CD14-positive monocyte (primary cell): ENCODE measurements at regions not wholly inside any gene's neighbourhood (a gene's known extent, or its start where the extent isn't known, plus 50 kb on each side); places are given as distances from the start of the nearest gene placed in this dataset.
"Not testable (repeated sequence)": the region's sequence is repeated elsewhere in the genome, so short reads cannot be mapped to it uniquely, and the experiment has no call there.

Source experiments
- DNase-seq, 3 donors: peaks; one replicate each; pipeline ENCODE4 v3.0.0-alpha.2; 2011 to 2022
- H2AFZ ChIP-seq: 2 replicates; pipeline ENCODE4 v1.6.0; 2012; ENCODE audit warnings: mild to moderate bottlenecking, low read depth, low read length, inconsistent platforms; ENCODE audit not compliant: insufficient read depth, poor library complexity, severe bottlenecking
- H3K27ac ChIP-seq, 2 donors: 1 replicate in 1 of 2; 2 replicates in 1 of 2; pipeline ENCODE4 v1.5.1; 2012 to 2013; ENCODE audit warnings: low read length in 2 of 2, control low read depth in 1 of 2, inconsistent platforms in 1 of 2, low read depth in 1 of 2, mild to moderate bottlenecking in 1 of 2
- H3K27me3 ChIP-seq, 2 donors: one replicate each; pipeline versions ENCODE4 v1.6.0 to v1.6.1; 2011 to 2013; ENCODE audit warnings: low read length in 2 of 2; ENCODE audit not compliant: control insufficient read depth in 2 of 2, insufficient read depth in 2 of 2
- H3K36me3 ChIP-seq, 2 donors: replicated peaks in 1 of 2; 1 replicate in 1 of 2; 2 replicates in 1 of 2; pipeline versions ENCODE4 v1.5.1 to v1.6.1; 2012 to 2013; ENCODE audit warnings: low read length in 2 of 2, control low read depth in 1 of 2, inconsistent platforms in 1 of 2, mild to moderate bottlenecking in 1 of 2; ENCODE audit not compliant: insufficient read depth in 2 of 2, control insufficient read depth in 1 of 2
- H3K4me1 ChIP-seq, 2 donors: 1 replicate in 1 of 2; 2 replicates in 1 of 2; pipeline versions ENCODE4 v1.5.1 to v1.6.1; 2012 to 2013; ENCODE audit warnings: low read length in 2 of 2, control low read depth in 1 of 2, inconsistent platforms in 1 of 2, mild to moderate bottlenecking in 1 of 2, moderate library complexity in 1 of 2; ENCODE audit not compliant: insufficient read depth in 2 of 2, control insufficient read depth in 1 of 2
- H3K4me2 ChIP-seq: replicated peaks from 2 replicates; pipeline ENCODE3; 2012; ENCODE audit warnings: low read length, moderate library complexity, mild to moderate bottlenecking; ENCODE audit not compliant: poor library complexity, severe bottlenecking; ENCODE audit errors: extremely low read depth
- H3K4me3 ChIP-seq, 3 experiments: fragments of 200-600 bp in 1 of 3; sonication (generic) in 1 of 3; replicated peaks in 1 of 3; 1 replicate in 2 of 3; 2 replicates in 1 of 3; pipeline ENCODE4 v1.5.1; 2011 to 2013; ENCODE audit warnings: low read length in 3 of 3, mild to moderate bottlenecking in 3 of 3, control low read depth in 2 of 3, low read depth in 2 of 3, inconsistent platforms in 1 of 3, moderate library complexity in 1 of 3
- H3K79me2 ChIP-seq: 2 replicates; pipeline ENCODE4 v1.6.0; 2012; ENCODE audit warnings: mild to moderate bottlenecking, control low read depth, inconsistent platforms, low read length, moderate library complexity; ENCODE audit not compliant: insufficient read depth
- H3K9ac ChIP-seq: 2 replicates; pipeline ENCODE4 v1.6.0; 2017; ENCODE audit warnings: low read length, mild to moderate bottlenecking; ENCODE audit not compliant: insufficient read depth, poor library complexity, severe bottlenecking
- H3K9me3 ChIP-seq, 2 donors: replicated peaks in 1 of 2; 1 replicate in 1 of 2; 2 replicates in 1 of 2; pipeline versions ENCODE4 v1.5.1 to v1.6.1; 2012 to 2013; ENCODE audit warnings: low read length in 2 of 2, control low read depth in 1 of 2; ENCODE audit not compliant: control insufficient read depth in 1 of 2, insufficient read depth in 1 of 2
- H4K20me1 ChIP-seq: 2 replicates; pipeline ENCODE4 v1.6.0; 2012; ENCODE audit warnings: mild to moderate bottlenecking, low read length, control low read depth, moderate library complexity; ENCODE audit not compliant: insufficient read depth
- H3K27ac Mint-ChIP-seq, 7 donors: one replicate each; pipeline ENCODE4 v1.8.0; 2020; ENCODE audit warnings: mild to moderate bottlenecking in 7 of 7, mixed read lengths in 7 of 7, moderate library complexity in 6 of 7, inconsistent platforms in 2 of 7
- H3K27me3 Mint-ChIP-seq, 3 donors: one replicate each; pipeline ENCODE4 v1.8.0; 2021 to 2022; ENCODE audit warnings: low read depth in 3 of 3, mild to moderate bottlenecking in 3 of 3, mixed read lengths in 3 of 3, moderate library complexity in 3 of 3, inconsistent platforms in 1 of 3
- H3K36me3 Mint-ChIP-seq, 2 donors: one replicate each; pipeline ENCODE4 v1.8.0; 2020; ENCODE audit warnings: mixed read lengths in 2 of 2, inconsistent platforms in 1 of 2, mild to moderate bottlenecking in 1 of 2
- H3K4me1 Mint-ChIP-seq: one replicate; pipeline ENCODE4 v1.8.0; 2020; ENCODE audit warnings: mild to moderate bottlenecking, mixed read lengths
- H3K4me3 Mint-ChIP-seq, 2 donors: one replicate each; pipeline ENCODE4 v1.8.0; 2020; ENCODE audit warnings: mild to moderate bottlenecking in 2 of 2, mixed read lengths in 2 of 2, moderate library complexity in 1 of 2
- H3K9me3 Mint-ChIP-seq, 7 donors: one replicate each; pipeline ENCODE4 v1.8.0; 2020 to 2022; ENCODE audit warnings: mixed read lengths in 7 of 7, mild to moderate bottlenecking in 6 of 7, moderate library complexity in 6 of 7, inconsistent platforms in 2 of 7
- WGBS: methylation state at CpG from one replicate; pipeline ENCODE4 v1.1.5; 2013; ENCODE audit warnings: missing lambda C conversion rate; ENCODE audit not compliant: insufficient coverage; 5-methylcytosine and 5-hydroxymethylcytosine counted together
- intact Hi-C, 2 donors: fragments of 100-400 bp; cut with micrococcal nuclease; formaldehyde crosslinking; loops; one replicate each; pipeline versions ENCODE4 v1.15.0 to v1.15.1; 2023
- TF ChIP-seq, protein P1 (sequence below): fragments of 200-600 bp; IDR thresholded peaks from one replicate; pipeline ENCODE4 v1.8.0; 2022; ENCODE audit warnings: antibody characterized with exemption, mild to moderate bottlenecking

DNA sequence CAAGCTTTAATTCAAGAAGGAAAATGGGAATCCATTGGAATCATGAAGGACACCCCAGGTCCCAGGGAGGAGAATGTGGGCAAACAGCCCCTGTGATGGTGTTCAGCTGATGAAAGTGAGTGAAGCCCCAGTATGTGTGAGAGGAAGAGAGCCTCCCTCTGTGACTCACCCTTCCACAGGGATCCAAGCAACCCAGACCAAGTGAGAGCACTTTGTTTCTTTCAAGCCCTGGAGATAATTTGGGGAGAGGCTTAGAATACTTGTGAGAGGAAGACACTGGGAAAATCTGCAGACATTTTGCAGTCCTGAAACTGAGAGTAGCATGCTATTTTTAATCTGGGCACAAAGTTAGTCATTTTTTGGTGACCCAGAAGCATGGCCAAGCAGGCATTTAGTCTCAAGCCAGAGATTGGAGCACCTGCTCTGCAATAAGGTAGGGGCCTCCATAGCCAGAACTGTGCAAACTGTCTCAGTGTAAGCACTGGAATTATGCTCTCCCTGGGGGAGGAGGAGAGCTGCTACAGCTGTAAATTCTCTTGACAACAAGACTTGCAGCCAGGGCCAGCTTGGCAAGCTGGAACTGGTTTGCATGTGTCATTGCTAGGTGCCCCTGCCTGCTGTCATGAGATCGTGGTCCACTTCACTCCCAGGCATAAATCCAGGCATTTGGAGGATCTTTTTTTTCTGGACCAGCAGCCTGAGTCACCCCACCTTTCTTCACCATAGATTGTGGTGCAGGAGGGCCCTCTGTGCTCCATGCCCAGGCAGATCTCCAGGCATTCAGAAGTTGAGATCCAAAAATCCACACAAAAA is 537.8 kb upstream of the DPPA4 start:
- Histone ChIP-seq H2AFZ (no peak overlapping the region), H3K9me3 (peaks cover 0 to 8% of the 10 kb centered on the region in 2 donors), H4K20me1 (no peaks in the 10 kb centered on the region), H3K4me3 (no peak overlapping the region), H3K27me3 (no peaks in the 10 kb centered on the region), H3K79me2 (no peaks in the 10 kb centered on the region), H3K27ac (no peak overlapping the region), H3K4me2 (no peak overlapping the region), H3K36me3 (no peaks in the 10 kb centered on the region), H3K9ac (no peak overlapping the region), H3K4me1 (no peaks in the 10 kb centered on the region)
- H3K4me3 Mint-ChIP-seq = no peak overlapping the region
- TF ChIP-seq, protein P1, sequence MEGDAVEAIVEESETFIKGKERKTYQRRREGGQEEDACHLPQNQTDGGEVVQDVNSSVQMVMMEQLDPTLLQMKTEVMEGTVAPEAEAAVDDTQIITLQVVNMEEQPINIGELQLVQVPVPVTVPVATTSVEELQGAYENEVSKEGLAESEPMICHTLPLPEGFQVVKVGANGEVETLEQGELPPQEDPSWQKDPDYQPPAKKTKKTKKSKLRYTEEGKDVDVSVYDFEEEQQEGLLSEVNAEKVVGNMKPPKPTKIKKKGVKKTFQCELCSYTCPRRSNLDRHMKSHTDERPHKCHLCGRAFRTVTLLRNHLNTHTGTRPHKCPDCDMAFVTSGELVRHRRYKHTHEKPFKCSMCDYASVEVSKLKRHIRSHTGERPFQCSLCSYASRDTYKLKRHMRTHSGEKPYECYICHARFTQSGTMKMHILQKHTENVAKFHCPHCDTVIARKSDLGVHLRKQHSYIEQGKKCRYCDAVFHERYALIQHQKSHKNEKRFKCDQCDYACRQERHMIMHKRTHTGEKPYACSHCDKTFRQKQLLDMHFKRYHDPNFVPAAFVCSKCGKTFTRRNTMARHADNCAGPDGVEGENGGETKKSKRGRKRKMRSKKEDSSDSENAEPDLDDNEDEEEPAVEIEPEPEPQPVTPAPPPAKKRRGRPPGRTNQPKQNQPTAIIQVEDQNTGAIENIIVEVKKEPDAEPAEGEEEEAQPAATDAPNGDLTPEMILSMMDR = no peak
- H3K9me3 Mint-ChIP-seq = peaks cover 0 to 7% (median 3%) of the 10 kb centered on the region in 7 donors
- H3K27me3 Mint-ChIP-seq = no peaks in the 10 kb centered on the region
- DNase-seq = no peak
- intact Hi-C loops = no loop called here
- H3K4me1 Mint-ChIP-seq = no peaks in the 10 kb centered on the region
- no CpG with 5 or more reads among the region's 1 CpG for WGBS
- H3K27ac Mint-ChIP-seq = peak overlapping the region in 1 of 7 donors; percentile 23
- H3K36me3 Mint-ChIP-seq = no peaks in the 10 kb centered on the region

DNA sequence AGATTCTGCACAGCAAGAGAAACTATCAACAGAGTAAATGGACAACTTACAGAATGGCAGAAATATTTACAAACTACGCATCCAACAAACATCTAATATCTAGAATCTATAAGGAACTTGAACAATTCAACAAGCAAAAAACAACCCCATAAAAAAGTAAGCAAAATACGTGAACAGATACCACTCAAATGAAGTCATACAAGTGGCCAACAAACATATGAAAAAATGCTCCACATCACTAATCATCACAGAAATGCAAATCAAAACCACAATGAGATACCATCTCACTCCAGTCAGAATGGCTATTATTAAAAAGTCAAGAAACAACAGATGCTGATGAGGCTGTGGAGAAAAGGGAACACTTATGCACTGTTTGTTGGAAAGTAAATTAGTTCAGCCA is 540.3 kb upstream of the DPPA4 start:
- H3K36me3 Mint-ChIP-seq, intact Hi-C loops, H4K20me1 ChIP-seq, H3K27ac ChIP-seq, H3K9ac ChIP-seq, H3K36me3 ChIP-seq, H2AFZ ChIP-seq, H3K4me1 ChIP-seq, H3K4me2 ChIP-seq, H3K27me3 Mint-ChIP-seq, H3K4me3 ChIP-seq, H3K4me1 Mint-ChIP-seq, H3K27me3 ChIP-seq, H3K9me3 Mint-ChIP-seq, H3K9me3 ChIP-seq, H3K4me3 Mint-ChIP-seq, H3K79me2 ChIP-seq, DNase-seq, H3K27ac Mint-ChIP-seq: not testable (repeated sequence)
- 90% methylated on average over 2 of the region's 2 CpGs for WGBS
